H1 (cell line): ENCODE measurements at regions not wholly inside any gene's neighbourhood (a gene's known extent, or its start where the extent isn't known, plus 50 kb on each side); places are given as distances from the start of the nearest gene placed in this dataset.

ENCODE experiments used
- CTCF ChIA-PET: fragments of 300-600 bp; sonication (Branson Sonifier 250); formaldehyde crosslinking; loops from one replicate; lab custom pipeline; 2021; ENCODE audit not compliant: partially characterized antibody; lab: Charles Lee
- POLR2A ChIA-PET: fragments of 300-600 bp; sonication (Branson Sonifier 250); formaldehyde crosslinking; loops from one replicate; lab custom pipeline; 2021; ENCODE audit warnings: inconsistent platforms; ENCODE audit not compliant: partially characterized antibody; lab: Charles Lee
- DNase-seq, 2 experiments: peaks; one replicate each; pipeline versions ENCODE4 v3.0.0 to v3.0.0-alpha.2; 2010 to 2022; ENCODE audit warnings: low spot score in 2 of 2, low read depth in 1 of 2, mixed read lengths in 1 of 2
- FAIRE-seq: peaks from 2 replicates; lab custom pipeline; 2011; peaks lifted over from hg19 to GRCh38; lab: Jason Lieb, UNC
- H2AFZ ChIP-seq: 2 replicates; pipeline ENCODE4 v1.8.1; 2012; ENCODE audit warnings: low read length, inconsistent platforms
- H2AK5ac ChIP-seq: 2 replicates; pipeline ENCODE4 v1.6.1; 2013; ENCODE audit warnings: low read depth, low read length
- H2BK120ac ChIP-seq: replicated peaks from 2 replicates; pipeline ENCODE3; 2013; ENCODE audit warnings: low read depth, low read length, inconsistent platforms
- H2BK12ac ChIP-seq: 2 replicates; pipeline ENCODE4 v1.6.1; 2013; ENCODE audit warnings: low read depth, low read length
- H2BK15ac ChIP-seq: 2 replicates; pipeline ENCODE4 v1.6.1; 2013; ENCODE audit warnings: low read length
- H2BK20ac ChIP-seq: 2 replicates; pipeline ENCODE4 v1.6.1; 2013; ENCODE audit warnings: low read length
- H2BK5ac ChIP-seq: 2 replicates; pipeline ENCODE4 v1.6.1; 2013; ENCODE audit warnings: low read depth, low read length
- H3K14ac ChIP-seq: 2 replicates; pipeline ENCODE4 v1.6.1; 2013; ENCODE audit warnings: inconsistent platforms; ENCODE audit not compliant: insufficient read length
- H3K18ac ChIP-seq: 2 replicates; pipeline ENCODE4 v1.6.1; 2013; ENCODE audit warnings: low read length; ENCODE audit errors: extremely low read depth
- H3K23ac ChIP-seq: 2 replicates; pipeline ENCODE4 v1.6.1; 2013; ENCODE audit warnings: inconsistent platforms; ENCODE audit not compliant: insufficient read length
- H3K23me2 ChIP-seq: 2 replicates; pipeline ENCODE4 v1.6.1; 2013; ENCODE audit warnings: low read depth, low read length
- H3K27ac ChIP-seq: 2 replicates; pipeline ENCODE4 v1.6.1; 2011; ENCODE audit warnings: low read depth, low read length, inconsistent platforms
- H3K27me3 ChIP-seq, 4 experiments: replicated peaks in 1 of 4; 1 replicate in 1 of 4; 2 replicates in 3 of 4; pipeline versions ENCODE4 v1.6.1 to v1.8.1; 2011 to 2013; ENCODE audit warnings: low read length in 3 of 4, mild to moderate bottlenecking in 3 of 4, inconsistent platforms in 2 of 4, mixed read lengths in 2 of 4, moderate library complexity in 1 of 4; ENCODE audit not compliant: control insufficient read depth in 3 of 4, insufficient read depth in 3 of 4; ENCODE audit errors: extremely low read depth in 1 of 4
- H3K36me3 ChIP-seq, 4 experiments: 2 replicates each; pipeline versions ENCODE4 v1.6.1 to v1.8.1; 2011 to 2013; ENCODE audit warnings: mild to moderate bottlenecking in 4 of 4, low read length in 3 of 4, moderate library complexity in 2 of 4, control low read depth in 1 of 4, inconsistent platforms in 1 of 4; ENCODE audit not compliant: insufficient read depth in 4 of 4, control insufficient read depth in 2 of 4
- H3K4ac ChIP-seq: replicated peaks from 2 replicates; pipeline ENCODE3; 2013; ENCODE audit warnings: low read length, low read depth, mixed read lengths, inconsistent platforms; ENCODE audit not compliant: insufficient read length
- H3K4me1 ChIP-seq, 4 experiments: replicated peaks in 1 of 4; 1 replicate in 1 of 4; 2 replicates in 3 of 4; pipeline versions ENCODE4 v1.6.1 to v1.8.1; 2011 to 2013; ENCODE audit warnings: low read length in 3 of 4, inconsistent platforms in 2 of 4, mixed read lengths in 1 of 4; ENCODE audit not compliant: insufficient read depth in 4 of 4, control insufficient read depth in 3 of 4
- H3K4me2 ChIP-seq, 2 experiments: 2 replicates each; pipeline versions ENCODE4 v1.6.1 to v1.8.1; 2011 to 2013; ENCODE audit warnings: low read depth in 2 of 2, low read length in 2 of 2, control low read depth in 1 of 2, inconsistent platforms in 1 of 2, mild to moderate bottlenecking in 1 of 2; ENCODE audit not compliant: insufficient read depth in 1 of 2
- H3K4me3 ChIP-seq, 4 experiments: fragments of 200-600, 300-600 bp in 1 of 4; sonication (generic), shearing (Covaris generic), sonication (Bioruptor Twin) in 1 of 4; 2 replicates each; pipeline versions ENCODE4 v1.5.1 to v1.8.1; 2011 to 2016; ENCODE audit warnings: low read length in 4 of 4, low read depth in 3 of 4, control low read depth in 2 of 4, inconsistent platforms in 2 of 4, mild to moderate bottlenecking in 2 of 4, mixed read lengths in 1 of 4, moderate library complexity in 1 of 4; ENCODE audit not compliant: insufficient read depth in 2 of 4; ENCODE audit errors: extremely low read depth in 1 of 4
- H3K56ac ChIP-seq: replicated peaks from 2 replicates; pipeline ENCODE3; 2013; ENCODE audit warnings: low read depth, mild to moderate bottlenecking, mixed read lengths, low read length, inconsistent platforms; ENCODE audit not compliant: insufficient read length
- H3K79me1 ChIP-seq: 2 replicates; pipeline ENCODE4 v1.6.1; 2013; ENCODE audit warnings: low read depth, low read length, control low read depth
- H3K79me2 ChIP-seq, 2 experiments: 2 replicates each; pipeline versions ENCODE4 v1.6.1 to v1.8.1; 2012 to 2013; ENCODE audit warnings: low read length in 2 of 2, mild to moderate bottlenecking in 2 of 2, inconsistent platforms in 1 of 2; ENCODE audit not compliant: insufficient read depth in 2 of 2, control insufficient read depth in 1 of 2
- H3K9ac ChIP-seq, 4 experiments: replicated peaks in 1 of 4; 1 replicate in 1 of 4; 2 replicates in 3 of 4; pipeline versions ENCODE4 v1.6.1 to v1.8.1; 2011 to 2013; ENCODE audit warnings: low read depth in 3 of 4, low read length in 3 of 4, control low read depth in 2 of 4, mild to moderate bottlenecking in 2 of 4, moderate library complexity in 2 of 4, inconsistent platforms in 1 of 4; ENCODE audit errors: extremely low read depth in 1 of 4
- H3K9me3 ChIP-seq, 2 experiments: 2 replicates each; pipeline versions ENCODE4 v1.6.1 to v1.8.1; 2012 to 2013; ENCODE audit warnings: mild to moderate bottlenecking in 2 of 2, moderate library complexity in 2 of 2, control low read depth in 1 of 2, inconsistent platforms in 1 of 2, low read depth in 1 of 2, low read length in 1 of 2, mixed read lengths in 1 of 2; ENCODE audit not compliant: insufficient read depth in 2 of 2
- H4K20me1 ChIP-seq, 2 experiments: replicated peaks in 1 of 2; 2 replicates each; pipeline versions ENCODE3 to v1.8.1; 2011 to 2013; ENCODE audit warnings: inconsistent platforms in 2 of 2, low read length in 2 of 2, mild to moderate bottlenecking in 1 of 2; ENCODE audit not compliant: insufficient read depth in 2 of 2, control insufficient read depth in 1 of 2
- H4K5ac ChIP-seq: 2 replicates; pipeline ENCODE4 v1.6.1; 2013; ENCODE audit warnings: low read length, low read depth, mixed read lengths, inconsistent platforms; ENCODE audit not compliant: insufficient read length
- H4K8ac ChIP-seq: 2 replicates; pipeline ENCODE4 v1.8.0; 2013; ENCODE audit warnings: mild to moderate bottlenecking, moderate library complexity, low read length, inconsistent platforms; ENCODE audit not compliant: insufficient read depth; ENCODE audit errors: extremely low read depth
- H4K91ac ChIP-seq: replicated peaks from 2 replicates; pipeline ENCODE3; 2013; ENCODE audit warnings: low read length, mixed read lengths, inconsistent platforms; ENCODE audit not compliant: insufficient read length
- ASH2L ChIP-seq: fragments of 200-600, 300-600 bp; sonication (generic); IDR thresholded peaks from one replicate; pipeline ENCODE4 v1.7.1; 2017; ENCODE audit warnings: low read length
- CEBPB ChIP-seq: IDR thresholded peaks from 2 replicates; pipeline ENCODE4 v1.6.1; 2012; ENCODE audit warnings: low read depth, low read length
- EGR1 ChIP-seq: IDR thresholded peaks from 2 replicates; pipeline ENCODE4 v1.6.1; 2011; ENCODE audit warnings: low read depth, low read length, borderline replicate concordance
- POU5F1 ChIP-seq: IDR thresholded peaks from 2 replicates; pipeline ENCODE4 v1.6.1; 2011; ENCODE audit warnings: low read depth, mild to moderate bottlenecking, low read length, moderate library complexity
- RBBP5 ChIP-seq: IDR thresholded peaks from 2 replicates; pipeline ENCODE4 v1.7.1; 2012; ENCODE audit warnings: low read depth, mild to moderate bottlenecking, inconsistent platforms, low read length, moderate library complexity, borderline replicate concordance
- WGBS, 2 experiments: shearing (Covaris generic) in 1 of 2; methylation state at CpG; one replicate each; pipeline versions ENCODE4 v1.1.6 to v1.1.7; 2013 to 2015; ENCODE audit warnings: low lambda C conversion rate in 2 of 2, mixed read lengths in 2 of 2, inconsistent platforms in 1 of 2, low coverage in 1 of 2, missing lambda C conversion rate in 1 of 2; ENCODE audit not compliant: insufficient replicate concordance in 2 of 2, insufficient coverage in 1 of 2, insufficient read length in 1 of 2; ENCODE audit errors: extremely low coverage in 1 of 2, missing lambda C conversion rate in 1 of 2; 5-methylcytosine and 5-hydroxymethylcytosine counted together

DNA sequence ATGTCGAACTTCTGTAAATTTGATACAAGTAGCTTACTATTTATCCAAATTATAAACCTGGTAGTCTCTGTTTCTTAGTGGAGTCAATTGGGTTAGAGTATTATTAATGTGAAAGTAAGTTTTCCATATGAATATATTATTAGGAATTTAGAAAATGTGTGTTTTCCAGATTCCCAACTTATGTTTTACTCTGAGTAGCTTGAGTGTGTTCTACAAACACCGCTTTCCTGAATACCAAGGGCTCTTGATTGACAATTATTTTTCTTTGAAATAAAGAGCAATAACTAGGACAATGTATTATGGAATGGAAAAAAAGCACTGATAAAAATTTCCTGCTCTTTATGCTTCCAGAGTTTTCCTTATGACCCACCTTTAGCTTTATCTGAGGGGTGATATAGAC, 233.6 kb downstream of the POSTN start:
- DNase-seq: no peak
- H3K23ac ChIP-seq: no peak overlapping the region
- H3K56ac ChIP-seq: no peak overlapping the region
- no peak overlapping the region for H3K9ac ChIP-seq
- no peak overlapping the region for H3K4me2 ChIP-seq
- H2BK15ac ChIP-seq: no peak overlapping the region
- no peaks in the 10 kb centered on the region for H3K23me2 ChIP-seq
- no peak overlapping the region for H4K91ac ChIP-seq
- no peak overlapping the region for H2BK5ac ChIP-seq
- H3K27me3 ChIP-seq: no peaks in the 10 kb centered on the region
- no peak overlapping the region for H3K18ac ChIP-seq
- no peak overlapping the region for H2AK5ac ChIP-seq
- H3K79me1 ChIP-seq: no peaks in the 10 kb centered on the region
- no peak overlapping the region for H3K27ac ChIP-seq
- H2AFZ ChIP-seq: no peak overlapping the region
- no peak for TF ChIP-seq RBBP5
- TF ChIP-seq EGR1: no peak
- TF ChIP-seq POU5F1: no peak
- TF ChIP-seq CEBPB: no peak
- TF ChIP-seq ASH2L: no peak
- TF ChIP-seq, all 59 proteins: peak for 0
- FAIRE-seq: no peak
- POLR2A ChIA-PET: no interaction called here
- Histone ChIP-seq H2BK12ac (no peak overlapping the region), H3K4ac (no peak overlapping the region), H4K20me1 (no peaks in the 10 kb centered on the region), H3K4me1 (no peaks in the 10 kb centered on the region), H2BK20ac (no peak overlapping the region), H3K4me3 (no peak overlapping the region), H4K8ac (no peak overlapping the region), H4K5ac (no peak overlapping the region), H2BK120ac (no peak overlapping the region), H3K79me2 (no peaks in the 10 kb centered on the region), H3K36me3 (no peaks in the 10 kb centered on the region), H3K9me3 (no peaks in the 10 kb centered on the region), H3K14ac (no peak overlapping the region)
- CTCF ChIA-PET: no interaction called here
- 97% methylated on average over 2 of the region's 2 CpGs; no CpG with 5 or more reads in 1 of the 2 experiments for WGBS, 2 experiments
